BLaER1 treated with 17β-estradiol and CSF1 and Interleukin-3, amounts not matched to agents 10 nM and 100 nM (cell line): ENCODE measurements at regions not wholly inside any gene's neighbourhood (a gene's known extent, or its start where the extent isn't known, plus 50 kb on each side); places are given as distances from the start of the nearest gene placed in this dataset.

Experiments
- H3K27ac ChIP-seq, 11 experiments: shearing (Covaris generic); formaldehyde crosslinking; 2 replicates each; pipeline ENCODE4 v1.8.1; 2022
- H3K27me3 ChIP-seq, 11 experiments: shearing (Covaris generic); formaldehyde crosslinking; 2 replicates each; pipeline ENCODE4 v1.8.1; 2022
- H3K36me3 ChIP-seq, 11 experiments: shearing (Covaris generic); formaldehyde crosslinking; 2 replicates each; pipeline ENCODE4 v1.8.1; 2022
- H3K4me1 ChIP-seq, 10 experiments: shearing (Covaris generic); formaldehyde crosslinking; 2 replicates each; pipeline ENCODE4 v1.8.1; 2022
- H3K4me2 ChIP-seq, 11 experiments: shearing (Covaris generic); formaldehyde crosslinking; 2 replicates each; pipeline ENCODE4 v1.8.1; 2022
- H3K4me3 ChIP-seq, 10 experiments: shearing (Covaris generic); formaldehyde crosslinking; 2 replicates each; pipeline ENCODE4 v1.8.1; 2022
- H3K9ac ChIP-seq, 11 experiments: shearing (Covaris generic); formaldehyde crosslinking; 2 replicates each; pipeline ENCODE4 v1.8.1; 2022
- H3K9me3 ChIP-seq, 11 experiments: shearing (Covaris generic); formaldehyde crosslinking; replicated peaks in 1 of 11; 2 replicates each; pipeline ENCODE4 v1.8.1; 2022
- H4K20me1 ChIP-seq, 11 experiments: shearing (Covaris generic); formaldehyde crosslinking; 2 replicates each; pipeline ENCODE4 v1.8.1; 2022
- Cebpa-rat ChIP-seq, 11 experiments: shearing (Covaris generic); IDR thresholded peaks; 2 replicates each; pipeline ENCODE4 v1.8.1; 2022

- TF ChIP-seq Cebpa-rat (IDR thresholded peaks at IDR 0.05) = no peak
- H4K20me1 ChIP-seq = no peaks in the 10 kb centered on the region
- no peak overlapping the region for H3K4me3 ChIP-seq
- H3K36me3 ChIP-seq = no peaks in the 10 kb centered on the region
- no peak overlapping the region for H3K9ac ChIP-seq
- no peak overlapping the region for H3K27ac ChIP-seq
- H3K4me1 ChIP-seq = peaks cover 0 to 49% (median 44%) of the 10 kb centered on the region in 10 experiments; a peak in 17 of 20 replicates
- H3K4me2 ChIP-seq = no peak overlapping the region
- no peaks in the 10 kb centered on the region for H3K27me3 ChIP-seq
- peaks cover 4 to 50% (median 25%) of the 10 kb centered on the region in 11 experiments; a peak in 17 of 22 replicates for H3K9me3 ChIP-seq
Measured at GRCh38 chr18:56214706-56215105, 423.7 kb downstream of the TXNL1 start.

GRCh38 chr18:56210520-56210919, 427.9 kb downstream of the TXNL1 start:
- no peaks in the 10 kb centered on the region for H4K20me1 ChIP-seq
- peak overlapping the region in 6 of 11 experiments; percentile 5 to 79 (median 74); a peak in 11 of 22 replicates for H3K9ac ChIP-seq
- H3K4me1 ChIP-seq = peaks cover 0 to 90% (median 85%) of the 10 kb centered on the region in 10 experiments; a peak in 17 of 20 replicates
- no peaks in the 10 kb centered on the region for H3K27me3 ChIP-seq
- H3K4me3 ChIP-seq = peak overlapping the region in 5 of 10 experiments; percentile 6 to 13 (median 8); a peak in 4 of 20 replicates
- peak overlapping the region in 9 of 11 experiments; percentile 17 to 82 (median 76); a peak in 17 of 22 replicates for H3K4me2 ChIP-seq
- peak overlapping the region in 8 of 11 experiments; percentile 4 to 96 (median 83); a peak in 14 of 22 replicates for H3K27ac ChIP-seq
- H3K36me3 ChIP-seq = no peaks in the 10 kb centered on the region
- peak in 4 of 11 experiments; percentile 57 to 86 (median 66); a peak in 6 of 22 replicates for TF ChIP-seq Cebpa-rat (IDR thresholded peaks at IDR 0.05)
- peaks cover 0 to 24% (median 4%) of the 10 kb centered on the region in 11 experiments; a peak in 15 of 22 replicates for H3K9me3 ChIP-seq

GRCh38 chr18:56207989-56208388, 430.4 kb downstream of the TXNL1 start:
- peak overlapping the region in 9 of 11 experiments; percentile 6 to 82 (median 75); a peak in 16 of 22 replicates for H3K4me2 ChIP-seq
- H3K4me1 ChIP-seq = peaks cover 0 to 80% (median 78%) of the 10 kb centered on the region in 10 experiments; a peak in 17 of 20 replicates
- H3K4me3 ChIP-seq = no peak overlapping the region
- H4K20me1 ChIP-seq = no peaks in the 10 kb centered on the region
- peak overlapping the region in 5 of 11 experiments; percentile 21 to 79 (median 77); a peak in 9 of 22 replicates for H3K9ac ChIP-seq
- H3K36me3 ChIP-seq = peaks cover 0 to 9% (median 0%) of the 10 kb centered on the region in 11 experiments; a peak in 2 of 22 replicates
- no peaks in the 10 kb centered on the region for H3K27me3 ChIP-seq
- no peak for TF ChIP-seq Cebpa-rat (IDR thresholded peaks at IDR 0.05)
- H3K27ac ChIP-seq = peak overlapping the region in 6 of 11 experiments; percentile 67 to 96 (median 88); a peak in 12 of 22 replicates
- H3K9me3 ChIP-seq = peaks cover 22 to 38% (median 26%) of the 10 kb centered on the region in 11 experiments

GRCh38 chr18:56204052-56204451, 434.3 kb downstream of the TXNL1 start:
- Histone ChIP-seq H3K27me3 (no peaks in the 10 kb centered on the region), H3K4me1 (peaks cover 9 to 41% (median 39%) of the 10 kb centered on the region in 10 experiments; a peak in 19 of 20 replicates), H4K20me1 (no peaks in the 10 kb centered on the region), H3K9ac (no peak overlapping the region), H3K4me3 (no peak overlapping the region), H3K27ac (no peak overlapping the region), H3K9me3 (peaks cover 22 to 47% (median 33%) of the 10 kb centered on the region in 11 experiments), H3K36me3 (peaks cover 0 to 9% (median 0%) of the 10 kb centered on the region in 11 experiments; a peak in 2 of 22 replicates), H3K4me2 (no peak overlapping the region)
- no peak for TF ChIP-seq Cebpa-rat (IDR thresholded peaks at IDR 0.05)

- peaks cover 22 to 47% (median 33%) of the 10 kb centered on the region in 11 experiments for H3K9me3 ChIP-seq
- H3K4me1 ChIP-seq = peaks cover 3 to 30% (median 26%) of the 10 kb centered on the region in 10 experiments; a peak in 18 of 20 replicates
- H3K27ac ChIP-seq = no peak overlapping the region
- no peaks in the 10 kb centered on the region for H4K20me1 ChIP-seq
- H3K36me3 ChIP-seq = peaks cover 0 to 9% (median 0%) of the 10 kb centered on the region in 11 experiments; a peak in 2 of 22 replicates
- no peak overlapping the region for H3K4me2 ChIP-seq
- H3K4me3 ChIP-seq = no peak overlapping the region
- no peaks in the 10 kb centered on the region for H3K27me3 ChIP-seq
- TF ChIP-seq Cebpa-rat (IDR thresholded peaks at IDR 0.05) = no peak
- H3K9ac ChIP-seq = no peak overlapping the region
Measured at GRCh38 chr18:56202678-56203077, 435.7 kb downstream of the TXNL1 start.

GRCh38 chr18:56200381-56200911, 437.9 kb downstream of the TXNL1 start:
- Histone ChIP-seq H3K36me3 (peaks cover 0 to 9% (median 0%) of the 10 kb centered on the region in 11 experiments; a peak in 2 of 22 replicates), H3K27ac (no peak overlapping the region), H3K9ac (no peak overlapping the region), H3K9me3 (peaks cover 22 to 34% (median 29%) of the 10 kb centered on the region in 11 experiments), H4K20me1 (no peaks in the 10 kb centered on the region), H3K4me3 (no peak overlapping the region), H3K27me3 (no peaks in the 10 kb centered on the region), H3K4me1 (peaks cover 0 to 14% (median 10%) of the 10 kb centered on the region in 10 experiments; a peak in 14 of 20 replicates), H3K4me2 (peak overlapping the region in 1 of 11 experiments; percentile 49; a peak in 2 of 22 replicates)
- TF ChIP-seq Cebpa-rat (IDR thresholded peaks at IDR 0.05) = no peak

GRCh38 chr18:56199580-56200330, 438.6 kb downstream of the TXNL1 start:
- no peaks in the 10 kb centered on the region for H3K27me3 ChIP-seq
- H3K9ac ChIP-seq = no peak overlapping the region
- peak overlapping the region in 2 of 11 experiments; percentile 35 to 49; a peak in 4 of 22 replicates for H3K4me2 ChIP-seq
- H3K27ac ChIP-seq = no peak overlapping the region
- H4K20me1 ChIP-seq = no peaks in the 10 kb centered on the region
- no peak for TF ChIP-seq Cebpa-rat (IDR thresholded peaks at IDR 0.05)
- H3K9me3 ChIP-seq = peaks cover 17 to 27% (median 22%) of the 10 kb centered on the region in 11 experiments
- H3K36me3 ChIP-seq = peaks cover 0 to 9% (median 0%) of the 10 kb centered on the region in 11 experiments; a peak in 1 of 22 replicates
- no peak overlapping the region for H3K4me3 ChIP-seq
- peaks cover 0 to 12% (median 6%) of the 10 kb centered on the region in 10 experiments; a peak in 11 of 20 replicates for H3K4me1 ChIP-seq

- Histone ChIP-seq H3K27me3 (no peaks in the 10 kb centered on the region), H3K4me1 (peaks cover 0 to 12% (median 6%) of the 10 kb centered on the region in 10 experiments; a peak in 11 of 20 replicates), H4K20me1 (no peaks in the 10 kb centered on the region), H3K4me2 (peak overlapping the region in 4 of 11 experiments; percentile 3 to 44 (median 23); a peak in 6 of 22 replicates), H3K4me3 (no peak overlapping the region), H3K27ac (no peak overlapping the region), H3K9ac (no peak overlapping the region), H3K9me3 (peaks cover 0 to 8% (median 0%) of the 10 kb centered on the region in 11 experiments; a peak in 3 of 22 replicates), H3K36me3 (no peaks in the 10 kb centered on the region)
- no peak for TF ChIP-seq Cebpa-rat (IDR thresholded peaks at IDR 0.05)
Measured at GRCh38 chr18:56197241-56197859, 441.0 kb downstream of the TXNL1 start.
